HG03103 (cell line): ENCODE measurements at regions not wholly inside any gene's neighbourhood (a gene's known extent, or its start where the extent isn't known, plus 50 kb on each side); places are given as distances from the start of the nearest gene placed in this dataset.

Experiments used
- ATAC-seq: cut with Tn5 transposase; IDR thresholded peaks from one replicate; pipeline ENCODE4 v1.9.1; 2021; ENCODE audit warnings: low read depth; ENCODE audit not compliant: unreplicated experiment

- no peak for ATAC-seq
These were observed 50.6 kb upstream of the GNAO1 start for GRCh38 chr16:56140645-56141044.

DNA sequence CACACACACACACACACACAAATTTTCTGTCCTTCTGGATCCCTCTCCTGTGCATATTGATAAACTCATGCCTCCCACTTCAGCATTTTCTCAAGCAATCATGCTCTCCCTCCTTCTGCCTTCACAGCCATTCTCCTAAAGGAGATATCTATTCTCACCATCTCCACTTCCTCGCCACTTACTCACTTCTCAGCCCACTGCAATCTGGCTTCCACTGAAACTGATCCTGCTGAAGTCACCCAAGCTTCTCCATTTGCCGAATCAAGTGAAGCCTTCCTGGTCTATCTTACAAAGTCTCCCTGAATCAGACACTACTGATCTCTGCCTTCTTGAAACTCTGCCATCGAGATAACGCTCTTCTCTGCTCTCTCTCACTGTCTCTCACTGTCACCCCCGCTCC lies 54.0 kb upstream of the GNAO1 start:
- no peak for ATAC-seq

DNA sequence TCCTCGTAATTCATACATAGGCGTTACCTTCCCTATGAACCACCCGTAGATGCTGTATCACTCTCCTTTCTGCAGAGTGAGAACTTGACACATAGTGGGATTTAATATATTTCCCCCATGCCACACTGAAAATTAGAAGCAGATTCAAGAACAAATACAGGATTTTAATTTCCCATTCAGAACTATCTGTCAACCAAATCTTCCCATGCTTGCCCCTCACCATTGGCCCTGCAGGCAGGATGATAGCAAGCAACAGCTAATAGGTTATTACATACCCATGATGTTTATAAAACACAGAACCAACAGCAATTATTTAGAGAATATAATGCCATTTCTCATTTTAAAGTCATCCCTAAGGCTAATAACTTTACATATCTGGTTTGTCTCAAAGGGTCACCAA lies 55.0 kb upstream of the GNAO1 start:
- no peak for ATAC-seq

- no peak for ATAC-seq
These were observed 56.5 kb upstream of the GNAO1 start for GRCh38 chr16:56134790-56135189.

DNA sequence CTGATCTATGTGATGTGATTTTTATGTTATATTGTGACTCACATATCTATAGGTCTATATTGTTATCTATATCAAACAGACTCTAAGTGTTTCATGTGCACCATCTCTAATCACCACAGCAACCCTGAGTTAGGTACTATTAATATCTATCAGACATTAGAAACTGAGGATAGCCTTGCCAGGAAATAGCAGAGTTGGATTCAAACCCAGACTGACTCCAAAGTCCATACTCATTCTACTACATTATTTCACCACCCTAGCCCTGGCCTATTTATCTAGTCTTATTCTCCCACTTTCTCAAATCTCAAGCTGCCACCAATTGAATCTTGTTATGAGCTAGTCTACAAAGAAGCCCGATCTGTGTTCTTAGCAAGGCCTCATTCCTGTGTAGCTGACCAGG lies 65.4 kb upstream of the GNAO1 start:
- no peak for ATAC-seq

DNA sequence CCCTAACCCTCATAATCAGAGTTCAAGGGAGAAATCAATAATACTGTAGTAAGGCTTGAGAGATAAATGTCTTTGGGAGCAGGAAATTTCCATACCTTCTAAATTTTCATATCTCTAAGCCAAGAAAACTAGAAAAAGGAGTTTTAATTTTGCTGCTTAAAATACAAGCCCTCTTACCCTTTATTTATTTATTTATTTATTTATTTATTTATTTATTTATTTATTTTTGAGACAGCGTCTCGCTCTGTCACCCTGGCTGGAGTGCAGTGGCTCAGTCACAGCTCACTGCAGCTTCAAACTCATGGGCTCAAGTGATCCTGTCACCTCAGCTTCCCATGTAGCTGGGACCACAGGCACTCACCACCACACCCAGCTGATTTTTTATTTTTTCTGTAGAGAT lies 69.0 kb upstream of the GNAO1 start:
- no peak for ATAC-seq

GRCh38 chr16:56121156-56121500 lies 70.2 kb upstream of the GNAO1 start:
- ATAC-seq = no peak

DNA sequence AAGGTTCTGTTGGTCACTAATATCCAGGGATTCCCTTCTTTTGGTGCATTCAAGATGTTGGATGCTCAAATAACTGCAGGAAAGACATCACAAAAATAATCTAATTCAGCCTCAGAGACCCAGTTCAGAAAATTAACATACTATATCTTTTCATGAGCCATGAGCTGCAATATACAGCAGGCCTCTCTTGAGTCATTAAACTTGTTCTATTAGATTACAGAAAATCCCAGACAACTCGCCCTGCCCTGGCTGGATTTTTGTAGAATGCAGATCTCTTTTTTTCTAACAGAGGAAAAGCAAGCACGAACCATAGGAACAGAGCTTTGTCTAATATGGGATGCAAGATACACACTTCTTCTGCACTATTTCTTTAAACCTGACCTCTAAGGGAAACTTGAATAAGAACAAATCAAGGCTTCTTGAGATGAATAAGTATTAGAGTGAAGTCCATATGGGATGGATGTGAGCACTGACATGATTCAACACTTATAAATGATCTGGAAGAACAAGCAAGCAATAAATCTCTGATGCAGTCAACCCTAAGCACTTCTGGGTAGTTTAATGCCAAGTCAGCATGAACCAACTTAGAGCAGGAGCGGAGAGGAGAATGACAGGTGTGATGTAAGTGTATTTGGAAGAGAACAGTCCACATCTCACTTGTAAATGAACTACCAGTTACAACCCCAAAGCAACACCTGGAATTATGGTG lies 70.7 kb upstream of the GNAO1 start:
- no peak for ATAC-seq

DNA sequence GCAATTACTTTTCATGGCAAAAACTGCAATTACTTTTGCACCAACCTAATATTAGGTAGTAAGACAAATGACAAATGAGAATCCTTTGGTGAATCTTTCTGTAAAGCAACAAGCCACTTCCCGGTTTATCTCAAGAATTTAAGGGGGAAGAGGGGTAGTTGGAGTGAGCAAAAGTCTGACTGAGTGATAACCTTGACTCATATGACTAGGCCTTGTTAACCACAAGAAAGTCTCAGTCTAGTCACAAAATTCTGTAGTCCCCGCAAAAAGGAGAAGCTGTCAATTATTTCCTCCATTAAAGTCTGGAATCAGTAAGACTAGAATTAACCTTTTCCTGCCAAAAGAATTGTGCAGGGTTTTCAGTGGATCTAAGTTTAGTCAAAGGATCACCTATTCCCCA lies 72.2 kb upstream of the GNAO1 start:
- ATAC-seq = peak; percentile 67

GRCh38 chr16:56116577-56116964 lies 74.7 kb upstream of the GNAO1 start:
- ATAC-seq = no peak

- ATAC-seq = no peak
These were observed 75.3 kb upstream of the GNAO1 start for GRCh38 chr16:56115817-56116576.

GRCh38 chr16:56113223-56113622 lies 78.1 kb upstream of the GNAO1 start:
- ATAC-seq = no peak

- no peak for ATAC-seq
These were observed 80.2 kb upstream of the GNAO1 start for GRCh38 chr16:56111100-56111499.

GRCh38 chr16:56109994-56110393 lies 81.3 kb upstream of the GNAO1 start:
- no peak for ATAC-seq

GRCh38 chr16:56109205-56109604 lies 82.1 kb upstream of the GNAO1 start:
- no peak for ATAC-seq

GRCh38 chr16:56108724-56109123 lies 82.6 kb upstream of the GNAO1 start:
- no peak for ATAC-seq

- ATAC-seq = no peak
These were observed 83.2 kb upstream of the GNAO1 start for GRCh38 chr16:56108056-56108471.

- no peak for ATAC-seq
These were observed 84.8 kb upstream of the GNAO1 start for GRCh38 chr16:56106527-56106926.

DNA sequence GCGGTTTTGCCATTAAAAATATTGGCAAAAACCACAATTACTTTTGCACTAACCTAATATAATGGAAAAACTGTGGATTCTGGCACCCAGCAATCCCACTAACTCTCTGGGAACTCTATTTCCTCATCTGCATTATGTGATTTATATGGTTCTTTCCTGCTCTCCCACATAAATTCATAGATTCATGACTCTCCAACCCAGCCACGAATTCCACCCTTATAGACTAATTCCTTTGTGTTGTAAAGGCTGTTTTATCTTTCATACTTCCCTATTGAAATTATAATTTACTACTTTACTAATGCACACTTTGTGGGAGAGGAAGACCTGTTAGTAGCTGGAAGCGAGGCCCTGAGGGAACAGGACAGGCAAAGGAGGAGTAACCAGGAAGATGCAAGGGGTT lies 88.4 kb upstream of the GNAO1 start:
- ATAC-seq = no peak

GRCh38 chr16:56102183-56102686 lies 89.1 kb upstream of the GNAO1 start:
- ATAC-seq = no peak

GRCh38 chr16:56101480-56101879 lies 89.8 kb upstream of the GNAO1 start:
- ATAC-seq = no peak

GRCh38 chr16:56097306-56097705 lies 94.0 kb upstream of the GNAO1 start:
- no peak for ATAC-seq
